ENCODE measurements at regions not wholly inside any gene's neighbourhood (a gene's known extent, or its start where the extent isn't known, plus 50 kb on each side); places are given as distances from the start of the nearest gene placed in this dataset.

GRCh38 chr10:33035411-33035810 lies 77.4 kb upstream of the ITGB1 start:
- TF ChIP-seq POLR2AphosphoS5 (IDR thresholded peaks at IDR 0.05; ENCODE audit: low read depth, low read length) (no peak), TAF1 (IDR thresholded peaks at IDR 0.05; ENCODE audit: borderline replicate concordance, insufficient read depth, low read length) (no peak), REST (IDR thresholded peaks at IDR 0.05; ENCODE audit: insufficient read depth in 1 of 2, low read depth in 2 of 2, low read length in 2 of 2) (no peak)
